ENCODE measurements at regions not wholly inside any gene's neighbourhood (a gene's known extent, or its start where the extent isn't known, plus 50 kb on each side); places are given as distances from the start of the nearest gene placed in this dataset.
A peak's percentile ranks its signal among the peaks of the same experiment; 100 is the strongest.
"Not testable (repeated sequence)": the region's sequence is repeated elsewhere in the genome, so short reads cannot be mapped to it uniquely, and the experiment has no call there.

DNA sequence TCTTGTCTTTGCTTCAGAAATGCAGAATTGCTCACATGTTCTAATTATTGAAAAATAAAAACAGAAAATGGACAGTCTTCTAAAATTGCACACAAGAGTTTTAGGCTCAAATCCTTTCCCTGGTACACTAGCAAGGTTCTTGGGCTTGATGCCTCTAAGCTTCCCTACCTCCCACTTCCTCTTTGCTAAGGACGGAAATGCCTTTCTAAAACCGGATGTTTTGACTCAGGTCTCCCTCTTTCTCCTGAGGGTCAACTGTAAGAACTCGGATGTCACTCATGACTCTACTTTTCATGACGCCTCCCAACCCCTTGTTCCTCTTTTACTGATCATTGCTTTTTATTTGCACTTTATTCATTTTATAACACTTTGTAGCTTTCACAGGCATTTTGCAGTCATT is 613.5 kb downstream of the C6orf118 start:
- DNase-seq (ENCODE audit: low spot score) = no peak

DNA sequence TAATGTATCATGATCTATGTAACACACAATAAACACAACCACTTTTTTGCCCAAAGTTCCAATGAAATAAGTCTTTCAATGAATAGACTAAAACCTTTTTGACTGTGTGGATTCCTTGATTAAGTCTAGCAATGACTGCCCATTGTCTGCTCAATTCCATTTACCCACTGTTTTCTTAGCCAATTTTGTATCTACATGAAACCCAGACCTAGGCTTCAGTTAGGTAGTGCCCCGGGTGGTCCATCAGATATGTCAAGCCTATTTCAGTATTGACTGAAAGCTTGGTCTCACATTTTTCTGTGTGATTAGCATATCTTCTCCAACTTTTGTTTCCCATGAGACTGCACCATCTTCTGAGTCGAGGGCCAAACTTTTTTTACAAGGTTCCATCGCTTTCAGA is 615.0 kb downstream of the C6orf118 start:
- no peak for DNase-seq (ENCODE audit: low spot score)

- DNase-seq (ENCODE audit: low spot score) = peak; percentile 96
Measured at GRCh38 chr6:164693944-164694343, 615.5 kb downstream of the C6orf118 start.

DNA sequence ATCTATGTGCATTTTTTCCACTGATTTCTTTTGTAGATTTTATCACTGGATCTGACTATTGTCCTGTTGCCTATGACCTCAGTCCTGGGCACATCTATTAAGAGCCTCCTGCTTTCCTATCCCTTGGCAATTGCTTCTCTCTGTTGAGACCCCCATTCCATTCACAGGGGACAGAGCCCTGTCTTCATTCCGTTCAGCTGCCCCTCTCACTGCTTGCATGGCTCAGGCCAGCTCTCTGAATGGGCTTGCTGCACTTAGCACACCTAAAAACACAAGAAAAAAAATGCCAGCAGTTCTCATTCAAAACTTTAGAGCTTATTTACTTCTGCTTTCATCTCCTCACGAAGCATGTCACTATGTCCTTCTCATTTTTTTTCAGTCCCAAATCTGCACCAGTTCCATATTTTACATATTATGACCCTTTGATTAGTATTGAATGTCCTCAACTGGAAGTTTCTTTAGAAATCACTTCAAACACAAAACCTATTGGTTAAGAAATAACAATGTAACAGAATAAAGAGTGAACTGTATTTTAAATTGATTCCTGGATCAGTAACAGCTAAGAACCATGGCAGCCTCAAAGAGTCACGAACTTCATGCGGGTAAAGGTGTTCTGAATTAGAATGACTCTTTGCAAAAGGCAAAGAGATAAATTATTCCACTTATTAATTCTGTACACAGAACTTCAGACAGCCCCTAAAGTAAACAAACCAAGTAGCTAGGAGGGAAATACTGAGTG is 616.5 kb downstream of the C6orf118 start:
- peak; percentile 17 for DNase-seq (ENCODE audit: low spot score)

- peak; percentile 55 for DNase-seq (ENCODE audit: low spot score)
Measured at GRCh38 chr6:164690702-164691500, 618.5 kb downstream of the C6orf118 start.

DNA sequence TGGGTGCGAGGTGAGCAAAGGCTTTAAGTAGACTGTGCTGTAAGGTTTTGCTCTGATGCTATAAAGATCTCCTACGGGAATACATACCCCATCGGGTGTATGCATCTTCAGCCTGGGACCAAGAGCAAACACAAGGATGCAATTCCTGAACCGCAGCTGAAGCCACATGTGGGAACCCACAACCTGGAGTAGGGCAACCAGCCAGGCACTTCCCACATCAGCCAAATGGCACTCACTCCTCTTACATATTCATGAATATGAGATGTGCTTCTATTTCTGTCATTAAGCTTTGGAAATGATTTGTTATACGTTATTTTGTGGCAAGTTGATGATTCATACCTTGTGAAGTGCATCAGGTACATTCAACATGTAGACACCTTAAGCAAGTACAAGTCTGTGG is 619.2 kb downstream of the C6orf118 start:
- DNase-seq (ENCODE audit: low spot score) = peak; percentile 1

DNA sequence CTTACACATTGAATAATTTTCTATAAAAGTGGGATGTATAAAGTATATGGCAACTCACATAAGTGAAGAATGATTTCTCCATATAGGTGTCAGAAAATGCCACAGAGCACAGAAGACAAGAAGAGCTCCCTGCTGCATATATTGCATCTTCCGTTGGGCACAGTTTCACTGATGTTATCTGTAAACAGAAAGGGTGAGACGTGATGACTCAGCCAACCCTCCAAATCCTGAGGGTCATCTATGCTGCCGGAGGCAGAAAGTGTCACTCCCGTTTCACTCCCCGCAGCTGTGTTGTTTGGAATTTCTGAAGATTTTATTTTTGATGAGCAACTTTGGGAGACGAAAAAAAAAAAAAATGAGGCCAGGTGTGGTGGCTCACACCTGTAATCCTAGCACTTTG is 644.1 kb downstream of the C6orf118 start:
- no peak for DNase-seq (ENCODE audit: low spot score)

GRCh38 chr6:164663634-164664033 is 645.8 kb downstream of the C6orf118 start:
- no peak for DNase-seq (ENCODE audit: low spot score)

GRCh38 chr6:164661716-164662115 is 647.7 kb downstream of the C6orf118 start:
- DNase-seq (ENCODE audit: low spot score) = no peak

DNA sequence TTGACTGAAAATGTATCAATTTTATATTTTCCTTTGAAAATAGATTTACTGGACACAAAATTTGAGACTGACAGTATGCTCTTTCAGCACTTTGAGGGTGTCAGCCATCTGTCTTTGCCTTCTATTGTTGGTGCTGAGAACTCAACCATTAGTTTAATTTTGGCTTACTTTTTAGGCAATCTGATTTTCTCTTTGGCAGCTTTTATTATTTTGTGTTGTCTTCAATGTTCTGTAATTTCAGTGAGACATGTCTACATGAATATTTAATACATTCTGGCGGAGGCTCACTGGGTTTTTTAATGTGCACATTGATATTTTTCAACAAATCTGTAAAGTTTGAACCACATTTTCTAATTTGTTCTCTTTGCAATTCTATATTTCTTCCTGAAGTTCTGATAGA is 648.6 kb downstream of the C6orf118 start:
- DNase-seq (ENCODE audit: low spot score) = no peak

- peak; percentile 80 for DNase-seq (ENCODE audit: low spot score)
Measured at GRCh38 chr6:164640956-164641355, 668.4 kb downstream of the C6orf118 start.

DNA sequence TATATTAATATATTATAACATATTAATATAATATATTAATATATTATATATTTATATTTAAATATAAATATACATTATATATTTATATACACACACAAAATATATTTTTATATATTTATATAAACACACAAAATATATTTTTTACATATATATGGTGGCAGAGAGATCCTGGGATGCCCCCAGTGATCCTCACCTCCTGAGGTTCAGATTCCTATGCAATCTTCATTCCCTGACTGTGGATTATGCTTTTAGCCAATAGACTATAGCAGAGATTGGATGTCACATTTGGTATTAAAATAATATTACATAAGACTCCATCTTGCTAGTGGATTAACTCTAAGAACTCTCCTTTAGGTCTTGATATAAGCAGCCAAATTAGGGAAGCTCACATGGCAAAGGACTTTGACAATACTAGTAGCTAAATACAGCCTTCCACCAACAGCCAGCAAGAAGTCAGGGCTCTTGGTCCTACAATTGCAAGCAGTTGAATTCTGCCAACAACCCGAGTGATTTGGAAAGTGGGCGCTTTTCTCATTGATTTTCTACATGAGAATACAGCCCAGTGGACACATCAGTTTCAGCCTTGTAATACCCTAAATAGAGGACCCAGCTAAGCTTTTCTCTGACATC is 681.0 kb downstream of the C6orf118 start:
- DNase-seq (ENCODE audit: low spot score) = no peak

GRCh38 chr6:164616917-164617524 is 692.4 kb downstream of the C6orf118 start:
- no peak for DNase-seq (ENCODE audit: low spot score)

DNA sequence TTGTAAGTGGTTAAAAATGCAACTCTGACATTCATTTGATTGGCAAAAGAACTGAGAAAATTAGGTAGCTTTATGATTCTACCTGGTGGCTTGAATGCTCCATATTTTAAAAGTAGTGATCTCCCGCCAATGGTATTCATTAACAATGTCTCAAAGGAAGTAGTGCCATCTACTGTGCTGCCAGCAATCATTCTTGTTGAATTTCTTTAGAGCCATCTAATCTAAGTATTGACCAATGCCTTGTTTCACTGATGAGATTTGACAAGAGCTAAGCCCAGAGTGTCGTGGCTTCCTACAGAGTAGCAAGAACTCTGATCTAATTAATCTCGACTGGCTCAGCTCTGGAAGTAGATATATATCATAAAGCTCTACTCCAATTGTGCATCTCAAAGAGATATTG is 696.7 kb downstream of the C6orf118 start:
- DNase-seq (ENCODE audit: low spot score) = peak; percentile 20

GRCh38 chr6:164610859-164611258 is 698.5 kb downstream of the C6orf118 start:
- not testable (repeated sequence) for DNase-seq (ENCODE audit: low spot score)

DNA sequence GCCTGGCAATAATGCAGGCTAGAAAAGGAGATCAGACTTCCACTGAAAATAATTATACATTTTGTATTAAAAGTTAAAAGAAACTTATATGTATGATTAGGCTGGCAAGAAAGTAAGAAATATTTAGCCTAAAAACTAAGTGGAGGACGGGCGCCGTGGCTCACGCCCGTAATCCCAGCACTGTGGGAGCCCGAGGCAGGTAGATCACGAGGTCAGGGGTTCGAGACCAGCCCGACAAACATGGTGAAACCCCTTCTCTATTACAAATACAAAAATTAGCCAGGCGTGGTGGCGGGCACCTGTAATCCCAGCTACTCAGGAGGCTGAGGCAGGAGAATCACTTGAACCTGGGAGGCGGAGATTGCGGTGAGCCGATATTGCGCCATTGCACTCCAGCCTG is 707.0 kb downstream of the C6orf118 start:
- DNase-seq (ENCODE audit: low spot score) = not testable (repeated sequence)

DNA sequence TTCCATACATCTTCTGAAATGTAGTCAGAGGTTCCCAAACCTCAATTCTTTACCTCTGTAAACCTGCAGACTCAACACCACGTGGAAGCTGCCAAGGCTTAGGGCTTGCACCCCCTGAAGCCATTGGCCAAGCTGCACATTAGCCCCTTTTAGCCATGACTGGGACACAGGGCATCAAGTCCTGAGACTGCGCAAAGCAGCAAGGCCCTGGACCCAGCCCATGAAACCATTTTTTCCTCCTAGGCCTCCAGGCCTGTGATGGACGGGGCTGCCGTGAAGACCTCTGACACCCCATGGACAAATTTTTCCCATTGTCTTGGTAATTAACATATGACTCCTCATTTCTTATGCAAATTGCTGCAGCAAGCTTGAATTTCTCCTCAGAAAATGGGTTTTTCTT is 727.8 kb downstream of the C6orf118 start:
- DNase-seq (ENCODE audit: low spot score) = no peak

GRCh38 chr6:164579035-164579434 is 730.4 kb downstream of the C6orf118 start:
- no peak for DNase-seq (ENCODE audit: low spot score)

- no peak for DNase-seq (ENCODE audit: low spot score)
Measured at GRCh38 chr6:164578616-164579015, 730.8 kb downstream of the C6orf118 start.

GRCh38 chr6:164570801-164571200 is 738.6 kb downstream of the C6orf118 start:
- no peak for DNase-seq (ENCODE audit: low spot score)

GRCh38 chr6:164569509-164569908 is 739.9 kb downstream of the C6orf118 start:
- DNase-seq (ENCODE audit: low spot score) = no peak

DNA sequence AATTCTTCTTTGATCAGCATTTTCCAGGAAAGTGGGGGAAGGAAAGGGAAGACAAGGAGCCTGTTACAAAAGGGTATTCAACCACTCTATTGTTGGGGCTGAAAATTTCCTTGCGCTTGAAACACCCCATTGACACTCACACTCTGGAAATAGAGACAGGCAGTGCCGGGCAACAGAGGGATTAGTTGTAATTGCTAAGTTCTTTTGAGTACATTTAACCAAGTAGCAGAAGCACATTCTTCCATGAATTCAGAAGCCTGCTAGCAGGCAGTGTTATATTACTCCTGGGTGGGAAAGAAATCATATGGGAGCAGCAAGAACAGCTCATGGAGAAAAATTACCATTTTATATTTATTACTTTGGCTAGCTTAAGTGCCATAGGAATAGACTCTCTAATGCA is 745.5 kb downstream of the C6orf118 start:
- DNase-seq (ENCODE audit: low spot score) = peak; percentile 81

- DNase-seq (ENCODE audit: low spot score) = no peak
Measured at GRCh38 chr6:164561656-164562055, 747.7 kb downstream of the C6orf118 start.
